ENCODE measurements at regions not wholly inside any gene's neighbourhood (a gene's known extent, or its start where the extent isn't known, plus 50 kb on each side); places are given as distances from the start of the nearest gene placed in this dataset.
A peak's percentile ranks its signal among the peaks of the same experiment; 100 is the strongest.

DNA sequence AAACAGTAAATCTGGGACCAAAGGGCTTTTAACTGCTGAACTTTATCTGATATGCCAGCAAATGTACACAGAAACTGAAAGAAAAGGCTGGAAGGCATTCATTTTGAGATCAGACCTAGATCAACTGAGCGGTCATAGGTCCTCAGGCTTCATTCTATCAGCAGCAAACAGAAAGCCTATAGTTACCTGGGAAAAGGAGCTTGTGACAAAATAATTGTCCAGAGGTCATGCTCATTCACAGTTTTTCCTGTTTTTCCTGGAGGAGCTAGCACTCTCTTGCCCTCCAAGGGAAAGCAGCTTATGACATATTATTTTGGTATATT lies 320.2 kb downstream of the AHR start (continued):
- TF ChIP-seq SMAD3 (CRISPR knock-in tag; IDR thresholded peaks at IDR 0.05) (no peak), SIX4 (CRISPR knock-in tag; IDR thresholded peaks at IDR 0.05) (no peak; the same call in 1 of the 2 replicates), ISX (CRISPR knock-in tag; conservative IDR thresholded peaks at IDR 0.05) (no peak), ZNF790 (CRISPR knock-in tag; IDR thresholded peaks at IDR 0.05; ENCODE audit: borderline replicate concordance) (no peak), RFXAP (CRISPR knock-in tag; IDR thresholded peaks at IDR 0.05; ENCODE audit: borderline replicate concordance) (no peak; the same call in 1 of the 2 replicates), BCL6 (CRISPR knock-in tag; IDR thresholded peaks at IDR 0.05) (peak; percentile 80), ZNF138 (CRISPR knock-in tag; IDR thresholded peaks at IDR 0.05; ENCODE audit: low read depth) (no peak), ZNF317 (CRISPR knock-in tag; IDR thresholded peaks at IDR 0.05) (peak; percentile 31; the same call in 1 of the 2 replicates), TCF7 (IDR thresholded peaks at IDR 0.05; ENCODE audit: low read depth) (peak; percentile 80), ZMYM4 (CRISPR knock-in tag; IDR thresholded peaks at IDR 0.05) (peak; percentile 40; the same call in 1 of the 2 replicates), FOXC1 (CRISPR knock-in tag; IDR thresholded peaks at IDR 0.05; ENCODE audit: borderline replicate concordance) (no peak), HDAC2 (CRISPR knock-in tag; IDR thresholded peaks at IDR 0.05) (peak; percentile 71), ZNF350 (CRISPR knock-in tag; IDR thresholded peaks at IDR 0.05; ENCODE audit: borderline replicate concordance, low read depth) (no peak), POGZ (CRISPR knock-in tag; IDR thresholded peaks at IDR 0.05) (peak; percentile 58; the same call in 1 of the 2 replicates), ADNP (CRISPR knock-in tag; IDR thresholded peaks at IDR 0.05) (no peak), SAP130 (CRISPR knock-in tag; IDR thresholded peaks at IDR 0.05; ENCODE audit: low read depth) (peak; percentile 44), ZBTB20 (CRISPR knock-in tag; IDR thresholded peaks at IDR 0.05; ENCODE audit: borderline replicate concordance, low read depth) (peak; percentile 43; the same call in 1 of the 2 replicates), LCORL (IDR thresholded peaks at IDR 0.05) (no peak), LCORL (CRISPR knock-in tag; IDR thresholded peaks at IDR 0.05) (peak; percentile 33; the same call in 1 of the 2 replicates)
- TF ChIP-seq, protein P1, sequence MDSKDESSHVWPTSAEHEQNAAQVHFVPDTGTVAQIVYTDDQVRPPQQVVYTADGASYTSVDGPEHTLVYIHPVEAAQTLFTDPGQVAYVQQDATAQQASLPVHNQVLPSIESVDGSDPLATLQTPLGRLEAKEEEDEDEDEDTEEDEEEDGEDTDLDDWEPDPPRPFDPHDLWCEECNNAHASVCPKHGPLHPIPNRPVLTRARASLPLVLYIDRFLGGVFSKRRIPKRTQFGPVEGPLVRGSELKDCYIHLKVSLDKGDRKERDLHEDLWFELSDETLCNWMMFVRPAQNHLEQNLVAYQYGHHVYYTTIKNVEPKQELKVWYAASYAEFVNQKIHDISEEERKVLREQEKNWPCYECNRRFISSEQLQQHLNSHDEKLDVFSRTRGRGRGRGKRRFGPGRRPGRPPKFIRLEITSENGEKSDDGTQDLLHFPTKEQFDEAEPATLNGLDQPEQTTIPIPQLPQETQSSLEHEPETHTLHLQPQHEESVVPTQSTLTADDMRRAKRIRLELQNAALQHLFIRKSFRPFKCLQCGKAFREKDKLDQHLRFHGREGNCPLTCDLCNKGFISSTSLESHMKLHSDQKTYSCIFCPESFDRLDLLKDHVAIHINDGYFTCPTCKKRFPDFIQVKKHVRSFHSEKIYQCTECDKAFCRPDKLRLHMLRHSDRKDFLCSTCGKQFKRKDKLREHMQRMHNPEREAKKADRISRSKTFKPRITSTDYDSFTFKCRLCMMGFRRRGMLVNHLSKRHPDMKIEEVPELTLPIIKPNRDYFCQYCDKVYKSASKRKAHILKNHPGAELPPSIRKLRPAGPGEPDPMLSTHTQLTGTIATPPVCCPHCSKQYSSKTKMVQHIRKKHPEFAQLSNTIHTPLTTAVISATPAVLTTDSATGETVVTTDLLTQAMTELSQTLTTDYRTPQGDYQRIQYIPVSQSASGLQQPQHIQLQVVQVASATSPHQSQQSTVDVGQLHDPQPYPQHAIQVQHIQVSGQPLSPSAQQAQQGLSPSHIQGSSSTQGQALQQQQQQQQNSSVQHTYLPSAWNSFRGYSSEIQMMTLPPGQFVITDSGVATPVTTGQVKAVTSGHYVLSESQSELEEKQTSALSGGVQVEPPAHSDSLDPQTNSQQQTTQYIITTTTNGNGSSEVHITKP (CRISPR knock-in tag; IDR thresholded peaks at IDR 0.05; ENCODE audit: low read depth) = no peak
- TF ChIP-seq, protein P2, sequence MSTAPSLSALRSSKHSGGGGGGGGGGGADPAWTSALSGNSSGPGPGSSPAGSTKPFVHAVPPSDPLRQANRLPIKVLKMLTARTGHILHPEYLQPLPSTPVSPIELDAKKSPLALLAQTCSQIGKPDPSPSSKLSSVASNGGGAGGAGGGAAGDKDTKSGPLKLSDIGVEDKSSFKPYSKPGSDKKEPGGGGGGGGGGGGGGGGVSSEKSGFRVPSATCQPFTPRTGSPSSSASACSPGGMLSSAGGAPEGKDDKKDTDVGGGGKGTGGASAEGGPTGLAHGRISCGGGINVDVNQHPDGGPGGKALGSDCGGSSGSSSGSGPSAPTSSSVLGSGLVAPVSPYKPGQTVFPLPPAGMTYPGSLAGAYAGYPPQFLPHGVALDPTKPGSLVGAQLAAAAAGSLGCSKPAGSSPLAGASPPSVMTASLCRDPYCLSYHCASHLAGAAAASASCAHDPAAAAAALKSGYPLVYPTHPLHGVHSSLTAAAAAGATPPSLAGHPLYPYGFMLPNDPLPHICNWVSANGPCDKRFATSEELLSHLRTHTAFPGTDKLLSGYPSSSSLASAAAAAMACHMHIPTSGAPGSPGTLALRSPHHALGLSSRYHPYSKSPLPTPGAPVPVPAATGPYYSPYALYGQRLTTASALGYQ (CRISPR knock-in tag; IDR thresholded peaks at IDR 0.05) = peak; percentile 75; the same call in 1 of the 2 replicates
- TF ChIP-seq, protein P3, sequence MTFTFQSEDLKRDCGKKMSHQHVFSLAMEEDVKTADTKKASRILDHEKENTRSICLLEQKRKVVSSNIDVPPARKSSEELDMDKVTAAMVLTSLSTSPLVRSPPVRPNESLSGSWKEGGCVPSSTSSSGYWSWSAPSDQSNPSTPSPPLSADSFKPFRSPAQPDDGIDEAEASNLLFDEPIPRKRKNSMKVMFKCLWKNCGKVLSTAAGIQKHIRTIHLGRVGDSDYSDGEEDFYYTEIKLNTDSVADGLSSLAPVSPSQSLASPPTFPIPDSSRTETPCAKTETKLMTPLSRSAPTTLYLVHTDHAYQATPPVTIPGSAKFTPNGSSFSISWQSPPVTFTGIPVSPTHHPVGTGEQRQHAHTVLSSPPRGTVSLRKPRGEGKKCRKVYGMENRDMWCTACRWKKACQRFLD (CRISPR knock-in tag; IDR thresholded peaks at IDR 0.05; ENCODE audit: borderline replicate concordance) = no peak
- TF ChIP-seq, protein P4, sequence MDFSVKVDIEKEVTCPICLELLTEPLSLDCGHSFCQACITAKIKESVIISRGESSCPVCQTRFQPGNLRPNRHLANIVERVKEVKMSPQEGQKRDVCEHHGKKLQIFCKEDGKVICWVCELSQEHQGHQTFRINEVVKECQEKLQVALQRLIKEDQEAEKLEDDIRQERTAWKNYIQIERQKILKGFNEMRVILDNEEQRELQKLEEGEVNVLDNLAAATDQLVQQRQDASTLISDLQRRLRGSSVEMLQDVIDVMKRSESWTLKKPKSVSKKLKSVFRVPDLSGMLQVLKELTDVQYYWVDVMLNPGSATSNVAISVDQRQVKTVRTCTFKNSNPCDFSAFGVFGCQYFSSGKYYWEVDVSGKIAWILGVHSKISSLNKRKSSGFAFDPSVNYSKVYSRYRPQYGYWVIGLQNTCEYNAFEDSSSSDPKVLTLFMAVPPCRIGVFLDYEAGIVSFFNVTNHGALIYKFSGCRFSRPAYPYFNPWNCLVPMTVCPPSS (IDR thresholded peaks at IDR 0.05) = no peak
- TF ChIP-seq, protein P5, sequence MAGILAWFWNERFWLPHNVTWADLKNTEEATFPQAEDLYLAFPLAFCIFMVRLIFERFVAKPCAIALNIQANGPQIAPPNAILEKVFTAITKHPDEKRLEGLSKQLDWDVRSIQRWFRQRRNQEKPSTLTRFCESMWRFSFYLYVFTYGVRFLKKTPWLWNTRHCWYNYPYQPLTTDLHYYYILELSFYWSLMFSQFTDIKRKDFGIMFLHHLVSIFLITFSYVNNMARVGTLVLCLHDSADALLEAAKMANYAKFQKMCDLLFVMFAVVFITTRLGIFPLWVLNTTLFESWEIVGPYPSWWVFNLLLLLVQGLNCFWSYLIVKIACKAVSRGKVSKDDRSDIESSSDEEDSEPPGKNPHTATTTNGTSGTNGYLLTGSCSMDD (CRISPR knock-in tag; IDR thresholded peaks at IDR 0.05) = no peak

All from HepG2 (cell line).